SK-N-SH (cell line): ENCODE measurements at regions not wholly inside any gene's neighbourhood (a gene's known extent, or its start where the extent isn't known, plus 50 kb on each side); places are given as distances from the start of the nearest gene placed in this dataset.

Experiments
- CTCF ChIA-PET: fragments of 300-600, 350-600 bp; formaldehyde crosslinking; extraction: SDS; loops from one replicate; lab custom pipeline; 2021; lab: Yijun Ruan, JAX
- POLR2A ChIA-PET: fragments of 350-600 bp; sonication (Branson Sonifier 250); formaldehyde crosslinking; extraction: SDS; loops from one replicate; lab custom pipeline; 2020; ENCODE audit warnings: antibody characterized with exemption, inconsistent platforms; lab: Yijun Ruan, JAX
- DNase-seq: peaks from one replicate; pipeline ENCODE4 v3.0.0; 2012
- H2AFZ ChIP-seq: fragments of 200-600 bp; sonication (generic); 2 replicates; pipeline ENCODE4 v1.8.1; 2016; ENCODE audit warnings: antibody characterized with exemption, mild to moderate bottlenecking, low read depth
- H3F3A ChIP-seq: fragments of 200-600 bp; sonication (generic); replicated peaks from 2 replicates; pipeline ENCODE3; 2016; ENCODE audit warnings: antibody characterized with exemption, mild to moderate bottlenecking; ENCODE audit not compliant: insufficient read depth
- H3K27ac ChIP-seq, 2 experiments: fragments of 200-500 bp in 1 of 2; fragments of 200-600 bp in 1 of 2; sonication (Bioruptor generic) in 1 of 2; sonication (generic), shearing (Covaris generic) in 1 of 2; 2 replicates each; pipeline versions ENCODE4 v1.5.1 to v1.6.1; 2014 to 2016; ENCODE audit warnings: low read depth in 2 of 2, inconsistent platforms in 1 of 2, low read length in 1 of 2, mild to moderate bottlenecking in 1 of 2, mixed read lengths in 1 of 2
- H3K27me3 ChIP-seq: fragments of 200-600 bp; sonication (generic), shearing (Covaris generic); 2 replicates; pipeline ENCODE4 v1.6.1; 2016; ENCODE audit warnings: mixed run types; ENCODE audit not compliant: insufficient read depth
- H3K36me3 ChIP-seq, 2 experiments: fragments of 200-500 bp in 1 of 2; fragments of 200-600 bp in 1 of 2; sonication (Bioruptor generic) in 1 of 2; sonication (generic) in 1 of 2; replicated peaks in 1 of 2; 2 replicates each; pipeline versions ENCODE3 to v1.5.1; 2014 to 2016; ENCODE audit warnings: low read length in 1 of 2, mild to moderate bottlenecking in 1 of 2; ENCODE audit not compliant: insufficient read depth in 2 of 2, control insufficient read depth in 1 of 2
- H3K4me1 ChIP-seq, 2 experiments: fragments of 200-500 bp in 1 of 2; fragments of 200-600 bp in 1 of 2; sonication (Bioruptor generic) in 1 of 2; sonication (generic), shearing (Covaris generic) in 1 of 2; 2 replicates each; pipeline versions ENCODE4 v1.5.1 to v1.6.1; 2014 to 2016; ENCODE audit warnings: low read depth in 1 of 2, low read length in 1 of 2, mixed run types in 1 of 2; ENCODE audit not compliant: insufficient read depth in 2 of 2, control insufficient read depth in 1 of 2
- H3K4me2 ChIP-seq: fragments of 200-600 bp; sonication (generic), shearing (Covaris generic); 2 replicates; pipeline ENCODE4 v1.6.1; 2017; ENCODE audit warnings: mixed run types
- H3K4me3 ChIP-seq, 2 experiments: fragments of 200-500 bp in 1 of 2; fragments of 200-600 bp in 1 of 2; sonication (Bioruptor generic) in 1 of 2; sonication (generic), shearing (Covaris generic) in 1 of 2; 2 replicates each; pipeline versions ENCODE4 v1.5.1 to v1.8.1; 2014 to 2016; ENCODE audit warnings: low read depth in 2 of 2, inconsistent platforms in 1 of 2, low read length in 1 of 2, mild to moderate bottlenecking in 1 of 2, mixed read lengths in 1 of 2, moderate library complexity in 1 of 2
- H3K79me2 ChIP-seq: fragments of 200-600 bp; sonication (generic); 2 replicates; pipeline ENCODE4 v1.8.1; 2017; ENCODE audit warnings: mild to moderate bottlenecking; ENCODE audit not compliant: insufficient read depth
- H3K9ac ChIP-seq: fragments of 200-600 bp; sonication (generic); 2 replicates; pipeline ENCODE4 v1.6.1; 2017; ENCODE audit warnings: mixed run types
- H3K9me2 ChIP-seq: fragments of 200-600 bp; sonication (generic); 2 replicates; pipeline ENCODE4 v1.6.1; 2017; ENCODE audit warnings: mixed run types
- H3K9me3 ChIP-seq: fragments of 200-600 bp; sonication (generic); 2 replicates; pipeline ENCODE4 v1.6.1; 2017; ENCODE audit warnings: mixed run types, mild to moderate bottlenecking, moderate library complexity
- H4K20me1 ChIP-seq: fragments of 200-600 bp; sonication (generic); 2 replicates; pipeline ENCODE4 v1.6.1; 2017; ENCODE audit warnings: mild to moderate bottlenecking, mixed run types; ENCODE audit not compliant: insufficient read depth
- CHD2 ChIP-seq: fragments of 150-350 bp; IDR thresholded peaks from 2 replicates; pipeline ENCODE4 v1.6.1; 2018; ENCODE audit warnings: low read length; ENCODE audit not compliant: partially characterized antibody
- EZH2phosphoT487 ChIP-seq: fragments of 200-600 bp; sonication (generic); IDR thresholded peaks from 2 replicates; pipeline ENCODE4 v1.6.1; 2017; ENCODE audit warnings: low read depth, mixed run types, mild to moderate bottlenecking, antibody characterized with exemption, moderate library complexity, borderline replicate concordance
- FOXJ3 ChIP-seq: sonication (generic); formaldehyde crosslinking; IDR thresholded peaks from 2 replicates; pipeline ENCODE4 v1.5.1; 2020; ENCODE audit warnings: mild to moderate bottlenecking, missing genetic modification reagents
- GATA2 ChIP-seq: sonication (generic); formaldehyde crosslinking; IDR thresholded peaks from 2 replicates; pipeline ENCODE4 v1.5.0; 2020; ENCODE audit warnings: mild to moderate bottlenecking, missing genetic modification reagents
- JUND ChIP-seq: IDR thresholded peaks from 2 replicates; pipeline ENCODE4 v1.4.0; 2012
- MXI1 ChIP-seq: IDR thresholded peaks from 2 replicates; pipeline ENCODE4 v1.6.1; 2012; ENCODE audit warnings: mild to moderate bottlenecking, low read depth, low read length, improper control_type of control experiment
- NFIC ChIP-seq: IDR thresholded peaks from 2 replicates; pipeline ENCODE4 v1.4.0; 2012; ENCODE audit warnings: borderline replicate concordance
- RCOR1 ChIP-seq: fragments of 150-350 bp; IDR thresholded peaks from 2 replicates; pipeline ENCODE4 v1.6.1; 2017; ENCODE audit warnings: antibody characterized with exemption, low read length
- SIN3A ChIP-seq: IDR thresholded peaks from 2 replicates; pipeline ENCODE4 v1.6.1; 2012; ENCODE audit warnings: low read depth, mild to moderate bottlenecking, low read length, moderate library complexity, borderline replicate concordance
- TAF1 ChIP-seq: IDR thresholded peaks from 2 replicates; pipeline ENCODE4 v1.6.1; 2012; ENCODE audit warnings: low read depth, mild to moderate bottlenecking, low read length, moderate library complexity, borderline replicate concordance
- TCF12 ChIP-seq: IDR thresholded peaks from 2 replicates; pipeline ENCODE4 v1.4.0; 2012
- USF1 ChIP-seq: IDR thresholded peaks from 2 replicates; pipeline ENCODE4 v1.4.0; 2012; ENCODE audit warnings: low read depth, borderline replicate concordance
- USF2 ChIP-seq: fragments of 150-350 bp; IDR thresholded peaks from 2 replicates; pipeline ENCODE4 v1.6.1; 2017; ENCODE audit warnings: antibody characterized with exemption, low read length, low read depth, borderline replicate concordance
- YY1 ChIP-seq: IDR thresholded peaks from 2 replicates; pipeline ENCODE4 v1.4.0; 2012; ENCODE audit warnings: low read depth, mild to moderate bottlenecking
- WGBS: methylation state at CpG from one replicate; pipeline ENCODE4 v1.1.6; 2017; ENCODE audit warnings: low lambda C conversion rate; 5-methylcytosine and 5-hydroxymethylcytosine counted together
- TF ChIP-seq, protein P1 (sequence below): fragments of 150-350 bp; IDR thresholded peaks from 2 replicates; pipeline ENCODE4 v1.6.1; 2016; ENCODE audit warnings: mild to moderate bottlenecking, low read depth, low read length
- TF ChIP-seq, protein P2 (sequence below): IDR thresholded peaks from 2 replicates; pipeline ENCODE4 v1.4.0; 2012; ENCODE audit warnings: low read depth

DNA sequence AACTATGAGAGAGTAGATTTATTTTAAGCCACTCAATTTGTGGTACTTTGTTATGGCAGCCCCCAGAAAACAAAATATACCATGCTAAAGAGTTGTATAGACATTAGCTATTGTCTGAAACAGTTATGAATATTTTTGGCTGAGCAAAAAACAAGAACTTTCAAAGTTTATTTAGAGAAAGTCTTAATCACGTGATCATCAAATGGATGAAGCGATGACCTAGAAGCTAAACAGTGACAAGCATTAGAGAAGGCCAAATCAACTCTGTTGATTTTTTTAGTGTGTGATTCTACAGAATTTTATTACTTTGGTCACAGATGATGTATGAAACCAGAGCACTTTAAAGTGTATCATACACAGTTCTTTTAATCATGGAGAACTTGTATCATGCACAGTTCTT lies 1247.9 kb upstream of the MAP3K7 start (continued):
- TF ChIP-seq, protein P1, sequence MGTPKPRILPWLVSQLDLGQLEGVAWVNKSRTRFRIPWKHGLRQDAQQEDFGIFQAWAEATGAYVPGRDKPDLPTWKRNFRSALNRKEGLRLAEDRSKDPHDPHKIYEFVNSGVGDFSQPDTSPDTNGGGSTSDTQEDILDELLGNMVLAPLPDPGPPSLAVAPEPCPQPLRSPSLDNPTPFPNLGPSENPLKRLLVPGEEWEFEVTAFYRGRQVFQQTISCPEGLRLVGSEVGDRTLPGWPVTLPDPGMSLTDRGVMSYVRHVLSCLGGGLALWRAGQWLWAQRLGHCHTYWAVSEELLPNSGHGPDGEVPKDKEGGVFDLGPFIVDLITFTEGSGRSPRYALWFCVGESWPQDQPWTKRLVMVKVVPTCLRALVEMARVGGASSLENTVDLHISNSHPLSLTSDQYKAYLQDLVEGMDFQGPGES: no peak
- TF ChIP-seq SIN3A: no peak
- no peak for TF ChIP-seq CHD2
- no peak for TF ChIP-seq EZH2phosphoT487
- TF ChIP-seq TAF1: no peak
- no peak for TF ChIP-seq RCOR1
- TF ChIP-seq MXI1: no peak
- TF ChIP-seq YY1: no peak
- TF ChIP-seq USF2: no peak
- TF ChIP-seq USF1: no peak

- WGBS: 7% methylated on average over 2 of the region's 2 CpGs
- H3K9me2 ChIP-seq: no peaks in the 10 kb centered on the region
- POLR2A ChIA-PET: no interaction called here
- no peaks in the 10 kb centered on the region for H4K20me1 ChIP-seq
- no peak overlapping the region for H3K9ac ChIP-seq
- no peaks in the 10 kb centered on the region for H3K36me3 ChIP-seq
- no peaks in the 10 kb centered on the region for H3K9me3 ChIP-seq
- CTCF ChIA-PET: no interaction called here
- no peak for DNase-seq
- H3K4me1 ChIP-seq: no peaks in the 10 kb centered on the region
- H3K27ac ChIP-seq: no peak overlapping the region
- H3F3A ChIP-seq: no peaks in the 10 kb centered on the region
- TF ChIP-seq NFIC (no peak), FOXJ3 (CRISPR knock-in tag) (no peak), JUND (no peak), TCF12 (no peak), GATA2 (CRISPR knock-in tag) (no peak)
- TF ChIP-seq, protein P2, sequence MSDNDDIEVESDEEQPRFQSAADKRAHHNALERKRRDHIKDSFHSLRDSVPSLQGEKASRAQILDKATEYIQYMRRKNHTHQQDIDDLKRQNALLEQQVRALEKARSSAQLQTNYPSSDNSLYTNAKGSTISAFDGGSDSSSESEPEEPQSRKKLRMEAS: no peak
- no peaks in the 10 kb centered on the region for H3K27me3 ChIP-seq
- H3K4me2 ChIP-seq: no peak overlapping the region
- no peak overlapping the region for H2AFZ ChIP-seq
- no peak overlapping the region for H3K4me3 ChIP-seq
- no peaks in the 10 kb centered on the region for H3K79me2 ChIP-seq
Measured at GRCh38 chr6:91827151-91827550, 1240.3 kb upstream of the MAP3K7 start.
